Gastroesophageal sphincter (tissue), 3 donors: ENCODE measurements at regions not wholly inside any gene's neighbourhood (a gene's known extent, or its start where the extent isn't known, plus 50 kb on each side); places are given as distances from the start of the nearest gene placed in this dataset.

Experiments
- CTCF ChIP-seq, 4 experiments: fragments of 200-600 bp in 2 of 4; fragments of 450-650 bp in 2 of 4; sonication (generic) in 1 of 4; IDR thresholded peaks; one replicate each; pipeline ENCODE4 v1.5.1; 2017 to 2019; ENCODE audit warnings: antibody characterized with exemption in 4 of 4, mild to moderate bottlenecking in 2 of 4, moderate library complexity in 2 of 4
- EP300 ChIP-seq: sonication (generic); formaldehyde crosslinking; IDR thresholded peaks from one replicate; pipeline ENCODE4 v1.6.1; 2017; ENCODE audit warnings: antibody characterized with exemption, mild to moderate bottlenecking
- POLR2A ChIP-seq, 2 donors: fragments of 450-650 bp; IDR thresholded peaks; one replicate each; pipeline ENCODE4 v1.6.1; 2017; ENCODE audit warnings: antibody characterized with exemption in 2 of 2, mild to moderate bottlenecking in 2 of 2, moderate library complexity in 1 of 2
- POLR2AphosphoS5 ChIP-seq: sonication (generic); formaldehyde crosslinking; IDR thresholded peaks from one replicate; pipeline ENCODE4 v1.6.1; 2017; ENCODE audit warnings: antibody characterized with exemption

- TF ChIP-seq CTCF (IDR thresholded peaks at IDR 0.05) = no peak
- TF ChIP-seq POLR2A (IDR thresholded peaks at IDR 0.05) = no peak
- no peak for TF ChIP-seq EP300
- TF ChIP-seq POLR2AphosphoS5 = no peak
Observed at GRCh38 chr1:25057188-25057587, 127.1 kb upstream of the RUNX3 start.
